CD4-positive, alpha-beta memory T cell (primary cell): ENCODE measurements at regions not wholly inside any gene's neighbourhood (a gene's known extent, or its start where the extent isn't known, plus 50 kb on each side); places are given as distances from the start of the nearest gene placed in this dataset.

Experiments used
- CTCF ChIA-PET: fragments of 350-600 bp; sonication (Branson Sonifier 250); formaldehyde crosslinking; loops from one replicate; lab custom pipeline; 2021; ENCODE audit warnings: inconsistent platforms; ENCODE audit not compliant: partially characterized antibody; lab: Charles Lee
- POLR2A ChIA-PET: fragments of 350-600 bp; sonication (Branson Sonifier 250); formaldehyde crosslinking; loops from one replicate; lab custom pipeline; 2021; ENCODE audit not compliant: partially characterized antibody; lab: Charles Lee
- DNase-seq, 5 donors: peaks; one replicate each; pipeline versions ENCODE4 v3.0.0 to v3.0.0-alpha.2; 2020 to 2022; ENCODE audit warnings: mixed read lengths in 1 of 5
- H3K27ac ChIP-seq: one replicate; pipeline ENCODE4 v1.7.0; 2013; ENCODE audit warnings: low read depth, low read length
- H3K27me3 ChIP-seq: 2 replicates; pipeline ENCODE4 v1.7.0; 2013; ENCODE audit warnings: mild to moderate bottlenecking, low read length, moderate library complexity; ENCODE audit not compliant: insufficient read depth
- H3K36me3 ChIP-seq: 2 replicates; pipeline ENCODE4 v1.7.0; 2013; ENCODE audit warnings: mild to moderate bottlenecking, low read length, moderate library complexity; ENCODE audit not compliant: insufficient read depth
- H3K4me1 ChIP-seq: 2 replicates; pipeline ENCODE4 v1.7.0; 2013; ENCODE audit warnings: mild to moderate bottlenecking, low read length, moderate library complexity; ENCODE audit not compliant: insufficient read depth
- H3K4me3 ChIP-seq, 2 donors: one replicate each; pipeline ENCODE4 v1.7.0; 2013; ENCODE audit warnings: low read length in 2 of 2, mild to moderate bottlenecking in 1 of 2
- H3K9me3 ChIP-seq, 2 donors: one replicate each; pipeline ENCODE4 v1.7.0; 2013; ENCODE audit warnings: low read length in 2 of 2, control low read depth in 1 of 2; ENCODE audit not compliant: control insufficient read depth in 1 of 2
- H3K27ac Mint-ChIP-seq, 7 donors: one replicate each; pipeline ENCODE4 v1.8.0; 2020 to 2021; ENCODE audit warnings: mixed read lengths in 7 of 7, mild to moderate bottlenecking in 6 of 7, inconsistent platforms in 3 of 7, moderate library complexity in 3 of 7
- H3K27me3 Mint-ChIP-seq, 2 donors: one replicate each; pipeline ENCODE4 v1.8.0; 2020 to 2021; ENCODE audit warnings: mixed read lengths in 2 of 2
- H3K36me3 Mint-ChIP-seq, 2 donors: one replicate each; pipeline ENCODE4 v1.8.0; 2020 to 2021; ENCODE audit warnings: mixed read lengths in 2 of 2, inconsistent platforms in 1 of 2, mild to moderate bottlenecking in 1 of 2
- H3K4me1 Mint-ChIP-seq, 4 donors: one replicate each; pipeline ENCODE4 v1.8.0; 2020 to 2021; ENCODE audit warnings: mixed read lengths in 4 of 4, mild to moderate bottlenecking in 1 of 4
- H3K4me3 Mint-ChIP-seq, 8 donors: one replicate each; pipeline ENCODE4 v1.8.0; 2020 to 2021; ENCODE audit warnings: mixed read lengths in 8 of 8, mild to moderate bottlenecking in 7 of 8, moderate library complexity in 6 of 8, inconsistent platforms in 3 of 8
- H3K9me3 Mint-ChIP-seq, 8 donors: one replicate each; pipeline ENCODE4 v1.8.0; 2020 to 2021; ENCODE audit warnings: mixed read lengths in 8 of 8, mild to moderate bottlenecking in 5 of 8, inconsistent platforms in 3 of 8, moderate library complexity in 1 of 8
- intact Hi-C: fragments of 100-400 bp; cut with micrococcal nuclease; formaldehyde crosslinking; loops from one replicate; pipeline ENCODE4 v1.15.1; 2023

GRCh38 chr6:104500265-104500664 is 359.5 kb downstream of the HACE1 start:
- no peak overlapping the region for H3K4me3 ChIP-seq
- POLR2A ChIA-PET: no interaction called here
- Mint-ChIP-seq H3K27ac (no peak overlapping the region), H3K9me3 (peaks cover 0 to 2% (median 0%) of the 10 kb centered on the region in 8 donors), H3K4me3 (no peak overlapping the region), H3K36me3 (no peaks in the 10 kb centered on the region), H3K27me3 (no peaks in the 10 kb centered on the region), H3K4me1 (no peaks in the 10 kb centered on the region)
- H3K4me1 ChIP-seq: no peaks in the 10 kb centered on the region
- no peak for DNase-seq
- no peaks in the 10 kb centered on the region for H3K9me3 ChIP-seq
- intact Hi-C loops: no loop called here
- H3K27me3 ChIP-seq: no peaks in the 10 kb centered on the region
- H3K36me3 ChIP-seq: no peaks in the 10 kb centered on the region
- CTCF ChIA-PET: no interaction called here
- no peak overlapping the region for H3K27ac ChIP-seq

- Mint-ChIP-seq H3K36me3 (no peaks in the 10 kb centered on the region), H3K9me3 (no peaks in the 10 kb centered on the region), H3K4me3 (no peak overlapping the region), H3K27me3 (no peaks in the 10 kb centered on the region), H3K27ac (no peak overlapping the region), H3K4me1 (no peaks in the 10 kb centered on the region)
- H3K36me3 ChIP-seq: no peaks in the 10 kb centered on the region
- ChIA-PET POLR2A (no interaction called here), CTCF (no interaction called here)
- intact Hi-C loops: no loop called here
- no peak overlapping the region for H3K27ac ChIP-seq
- no peak for DNase-seq
- H3K9me3 ChIP-seq: no peaks in the 10 kb centered on the region
- H3K4me1 ChIP-seq: no peaks in the 10 kb centered on the region
- no peak overlapping the region for H3K4me3 ChIP-seq
- H3K27me3 ChIP-seq: no peaks in the 10 kb centered on the region
These were observed 373.7 kb downstream of the HACE1 start for GRCh38 chr6:104486035-104486434.

GRCh38 chr6:104484626-104485025 is 375.1 kb downstream of the HACE1 start:
- H3K27ac Mint-ChIP-seq: no peak overlapping the region
- H3K9me3 ChIP-seq: no peaks in the 10 kb centered on the region
- no peaks in the 10 kb centered on the region for H3K27me3 Mint-ChIP-seq
- no peak overlapping the region for H3K27ac ChIP-seq
- H3K27me3 ChIP-seq: no peaks in the 10 kb centered on the region
- ChIA-PET CTCF (no interaction called here), POLR2A (no interaction called here)
- H3K4me3 ChIP-seq: no peak overlapping the region
- DNase-seq: no peak
- no peak overlapping the region for H3K4me3 Mint-ChIP-seq
- no peaks in the 10 kb centered on the region for H3K4me1 Mint-ChIP-seq
- no peaks in the 10 kb centered on the region for H3K36me3 ChIP-seq
- no peaks in the 10 kb centered on the region for H3K9me3 Mint-ChIP-seq
- intact Hi-C loops: no loop called here
- no peaks in the 10 kb centered on the region for H3K4me1 ChIP-seq
- no peaks in the 10 kb centered on the region for H3K36me3 Mint-ChIP-seq

GRCh38 chr6:104484191-104484590 is 375.5 kb downstream of the HACE1 start:
- no peak for DNase-seq
- POLR2A ChIA-PET: no interaction called here
- Mint-ChIP-seq H3K4me3 (no peak overlapping the region), H3K36me3 (no peaks in the 10 kb centered on the region), H3K9me3 (no peaks in the 10 kb centered on the region), H3K4me1 (no peaks in the 10 kb centered on the region), H3K27ac (no peak overlapping the region), H3K27me3 (no peaks in the 10 kb centered on the region)
- intact Hi-C loops: no loop called here
- no peaks in the 10 kb centered on the region for H3K27me3 ChIP-seq
- no peaks in the 10 kb centered on the region for H3K36me3 ChIP-seq
- no peaks in the 10 kb centered on the region for H3K9me3 ChIP-seq
- no peak overlapping the region for H3K27ac ChIP-seq
- no peak overlapping the region for H3K4me3 ChIP-seq
- CTCF ChIA-PET: no interaction called here
- no peaks in the 10 kb centered on the region for H3K4me1 ChIP-seq

- H3K27me3 Mint-ChIP-seq: no peaks in the 10 kb centered on the region
- no peak overlapping the region for H3K4me3 ChIP-seq
- H3K9me3 Mint-ChIP-seq: no peaks in the 10 kb centered on the region
- CTCF ChIA-PET: no interaction called here
- H3K4me1 ChIP-seq: no peaks in the 10 kb centered on the region
- intact Hi-C loops: no loop called here
- no peaks in the 10 kb centered on the region for H3K9me3 ChIP-seq
- H3K4me3 Mint-ChIP-seq: no peak overlapping the region
- H3K4me1 Mint-ChIP-seq: no peaks in the 10 kb centered on the region
- POLR2A ChIA-PET: no interaction called here
- H3K27ac Mint-ChIP-seq: no peak overlapping the region
- H3K27me3 ChIP-seq: no peaks in the 10 kb centered on the region
- H3K36me3 Mint-ChIP-seq: no peaks in the 10 kb centered on the region
- no peak for DNase-seq
- no peak overlapping the region for H3K27ac ChIP-seq
- no peaks in the 10 kb centered on the region for H3K36me3 ChIP-seq
These were observed 376.4 kb downstream of the HACE1 start for GRCh38 chr6:104483225-104483834.

GRCh38 chr6:104477569-104477968 is 382.1 kb downstream of the HACE1 start:
- Mint-ChIP-seq H3K27ac (no peak overlapping the region), H3K4me1 (no peaks in the 10 kb centered on the region), H3K9me3 (no peaks in the 10 kb centered on the region), H3K27me3 (peaks cover 2 to 4% of the 10 kb centered on the region in 2 donors), H3K36me3 (no peaks in the 10 kb centered on the region), H3K4me3 (no peak overlapping the region)
- Histone ChIP-seq H3K27me3 (no peaks in the 10 kb centered on the region), H3K9me3 (no peaks in the 10 kb centered on the region), H3K4me3 (no peak overlapping the region), H3K4me1 (no peaks in the 10 kb centered on the region), H3K36me3 (no peaks in the 10 kb centered on the region), H3K27ac (no peak overlapping the region)
- intact Hi-C loops: no loop called here
- POLR2A ChIA-PET: no interaction called here
- DNase-seq: no peak
- CTCF ChIA-PET: no interaction called here

- Mint-ChIP-seq H3K27ac (no peak overlapping the region), H3K9me3 (no peaks in the 10 kb centered on the region), H3K27me3 (peaks cover 2 to 4% of the 10 kb centered on the region in 2 donors), H3K4me1 (no peaks in the 10 kb centered on the region), H3K4me3 (no peak overlapping the region), H3K36me3 (no peaks in the 10 kb centered on the region)
- H3K9me3 ChIP-seq: no peaks in the 10 kb centered on the region
- intact Hi-C loops: no loop called here
- H3K27ac ChIP-seq: no peak overlapping the region
- H3K27me3 ChIP-seq: no peaks in the 10 kb centered on the region
- ChIA-PET POLR2A (no interaction called here), CTCF (no interaction called here)
- no peaks in the 10 kb centered on the region for H3K36me3 ChIP-seq
- no peak for DNase-seq
- H3K4me1 ChIP-seq: no peaks in the 10 kb centered on the region
- H3K4me3 ChIP-seq: no peak overlapping the region
These were observed 386.7 kb downstream of the HACE1 start for GRCh38 chr6:104473021-104473429.
